H1 (cell line): ENCODE measurements at regions not wholly inside any gene's neighbourhood (a gene's known extent, or its start where the extent isn't known, plus 50 kb on each side); places are given as distances from the start of the nearest gene placed in this dataset.
"Not testable (repeated sequence)": the region's sequence is repeated elsewhere in the genome, so short reads cannot be mapped to it uniquely, and the experiment has no call there.

Source experiments
- CTCF ChIA-PET: fragments of 300-600 bp; sonication (Branson Sonifier 250); formaldehyde crosslinking; loops from one replicate; lab custom pipeline; 2021; ENCODE audit not compliant: partially characterized antibody; lab: Charles Lee
- POLR2A ChIA-PET: fragments of 300-600 bp; sonication (Branson Sonifier 250); formaldehyde crosslinking; loops from one replicate; lab custom pipeline; 2021; ENCODE audit warnings: inconsistent platforms; ENCODE audit not compliant: partially characterized antibody; lab: Charles Lee
- DNase-seq, 2 experiments: peaks; one replicate each; pipeline versions ENCODE4 v3.0.0 to v3.0.0-alpha.2; 2010 to 2022; ENCODE audit warnings: low spot score in 2 of 2, low read depth in 1 of 2, mixed read lengths in 1 of 2
- FAIRE-seq: peaks from 2 replicates; lab custom pipeline; 2011; peaks lifted over from hg19 to GRCh38; lab: Jason Lieb, UNC
- H2AFZ ChIP-seq: 2 replicates; pipeline ENCODE4 v1.8.1; 2012; ENCODE audit warnings: low read length, inconsistent platforms
- H2AK5ac ChIP-seq: 2 replicates; pipeline ENCODE4 v1.6.1; 2013; ENCODE audit warnings: low read depth, low read length
- H2BK120ac ChIP-seq: replicated peaks from 2 replicates; pipeline ENCODE3; 2013; ENCODE audit warnings: low read depth, low read length, inconsistent platforms
- H2BK12ac ChIP-seq: 2 replicates; pipeline ENCODE4 v1.6.1; 2013; ENCODE audit warnings: low read depth, low read length
- H2BK15ac ChIP-seq: 2 replicates; pipeline ENCODE4 v1.6.1; 2013; ENCODE audit warnings: low read length
- H2BK20ac ChIP-seq: 2 replicates; pipeline ENCODE4 v1.6.1; 2013; ENCODE audit warnings: low read length
- H2BK5ac ChIP-seq: 2 replicates; pipeline ENCODE4 v1.6.1; 2013; ENCODE audit warnings: low read depth, low read length
- H3K14ac ChIP-seq: 2 replicates; pipeline ENCODE4 v1.6.1; 2013; ENCODE audit warnings: inconsistent platforms; ENCODE audit not compliant: insufficient read length
- H3K18ac ChIP-seq: 2 replicates; pipeline ENCODE4 v1.6.1; 2013; ENCODE audit warnings: low read length; ENCODE audit errors: extremely low read depth
- H3K23ac ChIP-seq: 2 replicates; pipeline ENCODE4 v1.6.1; 2013; ENCODE audit warnings: inconsistent platforms; ENCODE audit not compliant: insufficient read length
- H3K23me2 ChIP-seq: 2 replicates; pipeline ENCODE4 v1.6.1; 2013; ENCODE audit warnings: low read depth, low read length
- H3K27ac ChIP-seq: 2 replicates; pipeline ENCODE4 v1.6.1; 2011; ENCODE audit warnings: low read depth, low read length, inconsistent platforms
- H3K27me3 ChIP-seq, 4 experiments: replicated peaks in 1 of 4; 1 replicate in 1 of 4; 2 replicates in 3 of 4; pipeline versions ENCODE4 v1.6.1 to v1.8.1; 2011 to 2013; ENCODE audit warnings: low read length in 3 of 4, mild to moderate bottlenecking in 3 of 4, inconsistent platforms in 2 of 4, mixed read lengths in 2 of 4, moderate library complexity in 1 of 4; ENCODE audit not compliant: control insufficient read depth in 3 of 4, insufficient read depth in 3 of 4; ENCODE audit errors: extremely low read depth in 1 of 4
- H3K36me3 ChIP-seq, 4 experiments: 2 replicates each; pipeline versions ENCODE4 v1.6.1 to v1.8.1; 2011 to 2013; ENCODE audit warnings: mild to moderate bottlenecking in 4 of 4, low read length in 3 of 4, moderate library complexity in 2 of 4, control low read depth in 1 of 4, inconsistent platforms in 1 of 4; ENCODE audit not compliant: insufficient read depth in 4 of 4, control insufficient read depth in 2 of 4
- H3K4ac ChIP-seq: replicated peaks from 2 replicates; pipeline ENCODE3; 2013; ENCODE audit warnings: low read length, low read depth, mixed read lengths, inconsistent platforms; ENCODE audit not compliant: insufficient read length
- H3K4me1 ChIP-seq, 4 experiments: replicated peaks in 1 of 4; 1 replicate in 1 of 4; 2 replicates in 3 of 4; pipeline versions ENCODE4 v1.6.1 to v1.8.1; 2011 to 2013; ENCODE audit warnings: low read length in 3 of 4, inconsistent platforms in 2 of 4, mixed read lengths in 1 of 4; ENCODE audit not compliant: insufficient read depth in 4 of 4, control insufficient read depth in 3 of 4
- H3K4me2 ChIP-seq, 2 experiments: 2 replicates each; pipeline versions ENCODE4 v1.6.1 to v1.8.1; 2011 to 2013; ENCODE audit warnings: low read depth in 2 of 2, low read length in 2 of 2, control low read depth in 1 of 2, inconsistent platforms in 1 of 2, mild to moderate bottlenecking in 1 of 2; ENCODE audit not compliant: insufficient read depth in 1 of 2
- H3K4me3 ChIP-seq, 4 experiments: fragments of 200-600, 300-600 bp in 1 of 4; sonication (generic), shearing (Covaris generic), sonication (Bioruptor Twin) in 1 of 4; 2 replicates each; pipeline versions ENCODE4 v1.5.1 to v1.8.1; 2011 to 2016; ENCODE audit warnings: low read length in 4 of 4, low read depth in 3 of 4, control low read depth in 2 of 4, inconsistent platforms in 2 of 4, mild to moderate bottlenecking in 2 of 4, mixed read lengths in 1 of 4, moderate library complexity in 1 of 4; ENCODE audit not compliant: insufficient read depth in 2 of 4; ENCODE audit errors: extremely low read depth in 1 of 4
- H3K56ac ChIP-seq: replicated peaks from 2 replicates; pipeline ENCODE3; 2013; ENCODE audit warnings: low read depth, mild to moderate bottlenecking, mixed read lengths, low read length, inconsistent platforms; ENCODE audit not compliant: insufficient read length
- H3K79me1 ChIP-seq: 2 replicates; pipeline ENCODE4 v1.6.1; 2013; ENCODE audit warnings: low read depth, low read length, control low read depth
- H3K79me2 ChIP-seq, 2 experiments: 2 replicates each; pipeline versions ENCODE4 v1.6.1 to v1.8.1; 2012 to 2013; ENCODE audit warnings: low read length in 2 of 2, mild to moderate bottlenecking in 2 of 2, inconsistent platforms in 1 of 2; ENCODE audit not compliant: insufficient read depth in 2 of 2, control insufficient read depth in 1 of 2
- H3K9ac ChIP-seq, 4 experiments: replicated peaks in 1 of 4; 1 replicate in 1 of 4; 2 replicates in 3 of 4; pipeline versions ENCODE4 v1.6.1 to v1.8.1; 2011 to 2013; ENCODE audit warnings: low read depth in 3 of 4, low read length in 3 of 4, control low read depth in 2 of 4, mild to moderate bottlenecking in 2 of 4, moderate library complexity in 2 of 4, inconsistent platforms in 1 of 4; ENCODE audit errors: extremely low read depth in 1 of 4
- H3K9me3 ChIP-seq, 2 experiments: 2 replicates each; pipeline versions ENCODE4 v1.6.1 to v1.8.1; 2012 to 2013; ENCODE audit warnings: mild to moderate bottlenecking in 2 of 2, moderate library complexity in 2 of 2, control low read depth in 1 of 2, inconsistent platforms in 1 of 2, low read depth in 1 of 2, low read length in 1 of 2, mixed read lengths in 1 of 2; ENCODE audit not compliant: insufficient read depth in 2 of 2
- H4K20me1 ChIP-seq, 2 experiments: replicated peaks in 1 of 2; 2 replicates each; pipeline versions ENCODE3 to v1.8.1; 2011 to 2013; ENCODE audit warnings: inconsistent platforms in 2 of 2, low read length in 2 of 2, mild to moderate bottlenecking in 1 of 2; ENCODE audit not compliant: insufficient read depth in 2 of 2, control insufficient read depth in 1 of 2
- H4K5ac ChIP-seq: 2 replicates; pipeline ENCODE4 v1.6.1; 2013; ENCODE audit warnings: low read length, low read depth, mixed read lengths, inconsistent platforms; ENCODE audit not compliant: insufficient read length
- H4K8ac ChIP-seq: 2 replicates; pipeline ENCODE4 v1.8.0; 2013; ENCODE audit warnings: mild to moderate bottlenecking, moderate library complexity, low read length, inconsistent platforms; ENCODE audit not compliant: insufficient read depth; ENCODE audit errors: extremely low read depth
- H4K91ac ChIP-seq: replicated peaks from 2 replicates; pipeline ENCODE3; 2013; ENCODE audit warnings: low read length, mixed read lengths, inconsistent platforms; ENCODE audit not compliant: insufficient read length
- WGBS, 2 experiments: shearing (Covaris generic) in 1 of 2; methylation state at CpG; one replicate each; pipeline versions ENCODE4 v1.1.6 to v1.1.7; 2013 to 2015; ENCODE audit warnings: low lambda C conversion rate in 2 of 2, mixed read lengths in 2 of 2, inconsistent platforms in 1 of 2, low coverage in 1 of 2, missing lambda C conversion rate in 1 of 2; ENCODE audit not compliant: insufficient replicate concordance in 2 of 2, insufficient coverage in 1 of 2, insufficient read length in 1 of 2; ENCODE audit errors: extremely low coverage in 1 of 2, missing lambda C conversion rate in 1 of 2; 5-methylcytosine and 5-hydroxymethylcytosine counted together

GRCh38 chr6:21282360-21282759 lies 311.2 kb upstream of the SOX4 start:
- H3K9me3 ChIP-seq, H2AK5ac ChIP-seq, H3K27ac ChIP-seq, H4K5ac ChIP-seq, H3K14ac ChIP-seq, H4K20me1 ChIP-seq, H3K23ac ChIP-seq, H2BK12ac ChIP-seq, H3K18ac ChIP-seq, H3K4me1 ChIP-seq, H2BK5ac ChIP-seq, H3K9ac ChIP-seq, H3K36me3 ChIP-seq, H3K27me3 ChIP-seq, H4K8ac ChIP-seq, H3K4me2 ChIP-seq, H3K23me2 ChIP-seq, POLR2A ChIA-PET, H3K79me1 ChIP-seq, H2BK15ac ChIP-seq, H2BK20ac ChIP-seq, FAIRE-seq, H2BK120ac ChIP-seq, H3K4ac ChIP-seq, H3K4me3 ChIP-seq, H2AFZ ChIP-seq, DNase-seq, H3K79me2 ChIP-seq, H3K56ac ChIP-seq: not testable (repeated sequence)
- CTCF ChIA-PET, result interaction anchor here (0.7 kb wide), 1 partner anchor 18 kb away, joined by 3 read pairs; no protein-coding TSS in a partner anchor
- peak overlapping the region; percentile 34 for H4K91ac ChIP-seq
- 93% methylated on average over 3 of the region's 3 CpGs; no CpG with 5 or more reads in 1 of the 2 experiments for WGBS, 2 experiments
